Left ventricle myocardium inferior (tissue), 1 donor: ENCODE measurements at regions not wholly inside any gene's neighbourhood (a gene's known extent, or its start where the extent isn't known, plus 50 kb on each side); places are given as distances from the start of the nearest gene placed in this dataset.

Experiments used
- DNase-seq: peaks from one replicate; pipeline ENCODE4 v3.0.0-alpha.2; 2020
- H3K27ac ChIP-seq: fragments of 200-600 bp; replicated peaks from 2 replicates; pipeline ENCODE4 v1.8.0; 2021
- H3K27me3 ChIP-seq: fragments of 200-600 bp; 2 replicates; pipeline ENCODE4 v1.8.0; 2021; ENCODE audit warnings: low read depth
- H3K36me3 ChIP-seq: fragments of 200-600 bp; 2 replicates; pipeline ENCODE4 v1.8.0; 2021
- H3K4me1 ChIP-seq: fragments of 200-600 bp; 2 replicates; pipeline ENCODE4 v1.8.0; 2021
- H3K4me3 ChIP-seq: fragments of 200-600 bp; 2 replicates; pipeline ENCODE4 v1.8.0; 2021; ENCODE audit warnings: mild to moderate bottlenecking, moderate library complexity
- H3K9me3 ChIP-seq: fragments of 200-600 bp; replicated peaks from 2 replicates; pipeline ENCODE4 v1.8.0; 2021
- CTCF ChIP-seq: fragments of 200-600 bp; IDR thresholded peaks from 2 replicates; pipeline ENCODE4 v1.8.0; 2021; ENCODE audit warnings: antibody characterized with exemption, mild to moderate bottlenecking, borderline replicate concordance
- intact Hi-C: fragments of 100-400 bp; cut with micrococcal nuclease; formaldehyde crosslinking; loops from one replicate; pipeline ENCODE4 v1.11.0; 2022
- donor health status: DM: no; HTN: yes; CAD: no; lungs with severe emphysema.

GRCh38 chr5:61600945-61601511 is 269.0 kb downstream of the ZSWIM6 start:
- Histone ChIP-seq H3K27me3 (no peaks in the 10 kb centered on the region), H3K36me3 (no peaks in the 10 kb centered on the region), H3K4me3 (no peak overlapping the region), H3K27ac (no peak overlapping the region), H3K4me1 (peaks cover 22% of the 10 kb centered on the region), H3K9me3 (no peaks in the 10 kb centered on the region)
- intact Hi-C loops: no loop called here
- TF ChIP-seq CTCF: no peak
- DNase-seq: no peak

GRCh38 chr5:61603211-61603908 is 271.3 kb downstream of the ZSWIM6 start:
- Histone ChIP-seq H3K36me3 (no peaks in the 10 kb centered on the region), H3K4me1 (peaks cover 22% of the 10 kb centered on the region), H3K9me3 (no peaks in the 10 kb centered on the region), H3K4me3 (no peak overlapping the region), H3K27ac (no peak overlapping the region), H3K27me3 (no peaks in the 10 kb centered on the region)
- peak; percentile 41 for DNase-seq
- intact Hi-C loops: no loop called here
- peak; percentile 47 for TF ChIP-seq CTCF

- Histone ChIP-seq H3K27ac (no peak overlapping the region), H3K9me3 (no peaks in the 10 kb centered on the region), H3K27me3 (no peaks in the 10 kb centered on the region), H3K4me3 (no peak overlapping the region), H3K4me1 (peaks cover 19% of the 10 kb centered on the region), H3K36me3 (no peaks in the 10 kb centered on the region)
- intact Hi-C loops: no loop called here
- TF ChIP-seq CTCF: no peak
- no peak for DNase-seq
Measured at GRCh38 chr5:61604076-61605025, 272.3 kb downstream of the ZSWIM6 start.

- no peaks in the 10 kb centered on the region for H3K9me3 ChIP-seq
- H3K36me3 ChIP-seq: no peaks in the 10 kb centered on the region
- no peak for DNase-seq
- no peak overlapping the region for H3K27ac ChIP-seq
- H3K4me3 ChIP-seq: no peak overlapping the region
- no peaks in the 10 kb centered on the region for H3K4me1 ChIP-seq
- TF ChIP-seq CTCF: no peak
- intact Hi-C loops: no loop called here
- no peaks in the 10 kb centered on the region for H3K27me3 ChIP-seq
Measured at GRCh38 chr5:61609840-61610677, 278.0 kb downstream of the ZSWIM6 start.

GRCh38 chr5:61610678-61611024 is 278.6 kb downstream of the ZSWIM6 start:
- no peak overlapping the region for H3K27ac ChIP-seq

More at GRCh38 chr5:61610678-61611024, 278.6 kb downstream of the ZSWIM6 start:
- Histone ChIP-seq H3K36me3 (no peaks in the 10 kb centered on the region), H3K4me3 (no peak overlapping the region), H3K9me3 (no peaks in the 10 kb centered on the region), H3K4me1 (no peaks in the 10 kb centered on the region), H3K27me3 (no peaks in the 10 kb centered on the region)
- intact Hi-C loops: no loop called here
- no peak for TF ChIP-seq CTCF
- no peak for DNase-seq
